ENCODE measurements at regions not wholly inside any gene's neighbourhood (a gene's known extent, or its start where the extent isn't known, plus 50 kb on each side); places are given as distances from the start of the nearest gene placed in this dataset.

- H3K4me3 ChIP-seq: no peak overlapping the region
- no peak for DNase-seq (ENCODE audit: low read depth in 1 of 2, low spot score in 1 of 2)
- no peaks in the 10 kb centered on the region for H3K36me3 ChIP-seq
- H3K27ac ChIP-seq: no peak overlapping the region
- H3K4me1 ChIP-seq (ENCODE audit: low read depth): no peaks in the 10 kb centered on the region
- no peaks in the 10 kb centered on the region for H3K9me3 ChIP-seq (ENCODE audit: low read depth)
- no peaks in the 10 kb centered on the region for H3K27me3 ChIP-seq
- TF ChIP-seq, protein P1, sequence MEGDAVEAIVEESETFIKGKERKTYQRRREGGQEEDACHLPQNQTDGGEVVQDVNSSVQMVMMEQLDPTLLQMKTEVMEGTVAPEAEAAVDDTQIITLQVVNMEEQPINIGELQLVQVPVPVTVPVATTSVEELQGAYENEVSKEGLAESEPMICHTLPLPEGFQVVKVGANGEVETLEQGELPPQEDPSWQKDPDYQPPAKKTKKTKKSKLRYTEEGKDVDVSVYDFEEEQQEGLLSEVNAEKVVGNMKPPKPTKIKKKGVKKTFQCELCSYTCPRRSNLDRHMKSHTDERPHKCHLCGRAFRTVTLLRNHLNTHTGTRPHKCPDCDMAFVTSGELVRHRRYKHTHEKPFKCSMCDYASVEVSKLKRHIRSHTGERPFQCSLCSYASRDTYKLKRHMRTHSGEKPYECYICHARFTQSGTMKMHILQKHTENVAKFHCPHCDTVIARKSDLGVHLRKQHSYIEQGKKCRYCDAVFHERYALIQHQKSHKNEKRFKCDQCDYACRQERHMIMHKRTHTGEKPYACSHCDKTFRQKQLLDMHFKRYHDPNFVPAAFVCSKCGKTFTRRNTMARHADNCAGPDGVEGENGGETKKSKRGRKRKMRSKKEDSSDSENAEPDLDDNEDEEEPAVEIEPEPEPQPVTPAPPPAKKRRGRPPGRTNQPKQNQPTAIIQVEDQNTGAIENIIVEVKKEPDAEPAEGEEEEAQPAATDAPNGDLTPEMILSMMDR (IDR thresholded peaks at IDR 0.05; ENCODE audit: low read depth, low read length): no peak
These were observed 180.0 kb upstream of the ADCY1 start for GRCh38 chr7:45394117-45394708.

- DNase-seq (ENCODE audit: low read depth in 1 of 2, low spot score in 1 of 2): no peak
- H3K9me3 ChIP-seq (ENCODE audit: low read depth): no peaks in the 10 kb centered on the region
- H3K4me1 ChIP-seq (ENCODE audit: low read depth): no peaks in the 10 kb centered on the region
- TF ChIP-seq, protein P1 (IDR thresholded peaks at IDR 0.05; ENCODE audit: low read depth, low read length): no peak
- no peak overlapping the region for H3K4me3 ChIP-seq
- no peaks in the 10 kb centered on the region for H3K27me3 ChIP-seq
- no peaks in the 10 kb centered on the region for H3K36me3 ChIP-seq
- H3K27ac ChIP-seq: no peak overlapping the region
These were observed 175.1 kb upstream of the ADCY1 start for GRCh38 chr7:45399069-45399468.

DNA sequence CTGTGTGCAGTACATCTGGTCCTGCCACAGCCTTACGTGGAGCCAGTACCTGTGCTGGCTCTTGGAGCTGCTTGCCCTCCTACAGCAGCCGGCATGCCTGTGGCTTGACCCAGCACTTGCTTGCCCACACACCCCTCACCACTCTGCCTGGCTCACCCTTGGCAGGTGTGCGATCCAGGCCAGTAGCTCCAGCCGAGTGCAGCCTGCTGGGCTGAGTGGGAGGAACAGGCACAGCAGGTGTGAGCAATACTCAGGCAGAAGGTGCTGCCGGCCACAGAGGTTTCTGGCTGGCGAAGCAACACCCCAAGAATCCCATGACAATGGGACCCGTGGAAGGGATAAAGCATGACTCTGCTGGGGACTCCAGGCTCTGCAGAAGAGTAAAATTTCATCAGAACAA, 173.5 kb upstream of the ADCY1 start:
- Histone ChIP-seq H3K4me3 (no peak overlapping the region), H3K27me3 (no peaks in the 10 kb centered on the region), H3K36me3 (no peaks in the 10 kb centered on the region), H3K9me3 (ENCODE audit: low read depth) (no peaks in the 10 kb centered on the region), H3K4me1 (ENCODE audit: low read depth) (no peaks in the 10 kb centered on the region), H3K27ac (no peak overlapping the region)
- no peak for DNase-seq (ENCODE audit: low read depth in 1 of 2, low spot score in 1 of 2)
- TF ChIP-seq, protein P1 (IDR thresholded peaks at IDR 0.05; ENCODE audit: low read depth, low read length): no peak

DNA sequence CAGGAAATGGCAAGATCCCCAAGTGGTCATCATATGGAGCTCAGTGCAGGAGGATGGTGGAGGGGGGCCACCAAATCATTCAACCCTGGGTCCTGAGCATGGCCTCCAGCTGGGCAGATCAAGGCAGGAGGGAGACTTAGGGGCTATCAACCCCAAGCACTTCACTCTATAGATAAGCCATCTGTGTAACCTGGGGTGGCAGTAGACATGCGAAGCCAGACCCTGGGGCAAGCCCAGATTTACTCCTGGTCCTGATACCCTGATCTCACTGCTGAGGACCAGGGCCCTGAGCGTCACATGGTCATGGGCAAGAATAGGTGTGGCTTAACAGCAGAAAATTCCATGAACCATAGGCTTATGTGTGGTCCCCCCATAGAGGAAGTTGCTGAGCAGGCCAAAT, 173.0 kb upstream of the ADCY1 start:
- H3K4me3 ChIP-seq: no peak overlapping the region
- H3K27ac ChIP-seq: no peak overlapping the region
- no peaks in the 10 kb centered on the region for H3K27me3 ChIP-seq
- H3K9me3 ChIP-seq (ENCODE audit: low read depth): no peaks in the 10 kb centered on the region
- TF ChIP-seq, protein P1 (IDR thresholded peaks at IDR 0.05; ENCODE audit: low read depth, low read length): no peak
- no peaks in the 10 kb centered on the region for H3K4me1 ChIP-seq (ENCODE audit: low read depth)
- DNase-seq (ENCODE audit: low read depth in 1 of 2, low spot score in 1 of 2): no peak
- no peaks in the 10 kb centered on the region for H3K36me3 ChIP-seq

GRCh38 chr7:45401851-45402250, 172.3 kb upstream of the ADCY1 start:
- DNase-seq (ENCODE audit: low read depth in 1 of 2, low spot score in 1 of 2): no peak
- Histone ChIP-seq H3K27me3 (no peaks in the 10 kb centered on the region), H3K27ac (no peak overlapping the region), H3K4me3 (no peak overlapping the region), H3K4me1 (ENCODE audit: low read depth) (no peaks in the 10 kb centered on the region), H3K36me3 (no peaks in the 10 kb centered on the region), H3K9me3 (ENCODE audit: low read depth) (no peaks in the 10 kb centered on the region)
- TF ChIP-seq, protein P1 (IDR thresholded peaks at IDR 0.05; ENCODE audit: low read depth, low read length): no peak
